GM21367 (cell line): ENCODE measurements at regions not wholly inside any gene's neighbourhood (a gene's known extent, or its start where the extent isn't known, plus 50 kb on each side); places are given as distances from the start of the nearest gene placed in this dataset.
"Not testable (repeated sequence)": the region's sequence is repeated elsewhere in the genome, so short reads cannot be mapped to it uniquely, and the experiment has no call there.

ENCODE experiments used
- ATAC-seq: cut with Tn5 transposase; IDR thresholded peaks from one replicate; pipeline ENCODE4 v1.9.1; 2021; ENCODE audit not compliant: unreplicated experiment

DNA sequence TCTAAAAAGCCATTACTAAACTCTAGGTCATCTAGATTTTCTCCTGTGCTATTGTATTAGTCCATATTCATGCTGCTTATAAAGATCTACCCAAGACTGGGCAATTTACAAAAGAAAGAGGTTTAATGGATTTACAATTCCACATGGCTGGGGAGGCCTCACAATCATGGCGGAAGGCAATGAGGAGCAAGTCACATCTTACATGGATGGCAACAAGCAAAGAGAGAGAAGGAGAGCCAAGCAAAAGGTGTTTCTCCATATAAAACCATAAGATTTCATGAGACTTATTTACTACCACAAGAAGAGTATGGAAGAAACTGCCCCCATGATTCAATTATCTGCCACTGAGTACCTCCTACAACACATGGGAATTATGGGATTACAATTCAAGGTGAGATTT is 69.6 kb upstream of the CCDC6 start:
- ATAC-seq = not testable (repeated sequence)

DNA sequence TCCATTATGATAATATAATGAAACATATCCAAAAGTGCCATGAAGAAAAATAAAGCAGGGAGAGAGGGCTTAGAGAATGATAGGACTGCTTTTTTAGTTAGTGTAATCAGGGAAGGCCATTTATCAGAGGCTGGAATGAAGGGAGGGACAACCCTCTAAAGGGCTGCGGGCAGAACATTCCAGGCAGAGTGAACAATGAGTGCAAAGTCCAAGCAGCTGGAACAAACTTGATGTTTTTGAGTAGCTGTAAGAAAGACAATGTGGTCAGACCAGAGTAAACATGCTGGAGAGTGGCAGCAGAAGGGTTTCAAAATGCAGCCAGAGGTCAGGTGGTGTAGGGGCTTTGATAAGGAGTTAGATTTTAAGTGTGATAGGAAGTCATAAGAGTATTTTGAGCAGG is 65.6 kb upstream of the CCDC6 start:
- no peak for ATAC-seq

DNA sequence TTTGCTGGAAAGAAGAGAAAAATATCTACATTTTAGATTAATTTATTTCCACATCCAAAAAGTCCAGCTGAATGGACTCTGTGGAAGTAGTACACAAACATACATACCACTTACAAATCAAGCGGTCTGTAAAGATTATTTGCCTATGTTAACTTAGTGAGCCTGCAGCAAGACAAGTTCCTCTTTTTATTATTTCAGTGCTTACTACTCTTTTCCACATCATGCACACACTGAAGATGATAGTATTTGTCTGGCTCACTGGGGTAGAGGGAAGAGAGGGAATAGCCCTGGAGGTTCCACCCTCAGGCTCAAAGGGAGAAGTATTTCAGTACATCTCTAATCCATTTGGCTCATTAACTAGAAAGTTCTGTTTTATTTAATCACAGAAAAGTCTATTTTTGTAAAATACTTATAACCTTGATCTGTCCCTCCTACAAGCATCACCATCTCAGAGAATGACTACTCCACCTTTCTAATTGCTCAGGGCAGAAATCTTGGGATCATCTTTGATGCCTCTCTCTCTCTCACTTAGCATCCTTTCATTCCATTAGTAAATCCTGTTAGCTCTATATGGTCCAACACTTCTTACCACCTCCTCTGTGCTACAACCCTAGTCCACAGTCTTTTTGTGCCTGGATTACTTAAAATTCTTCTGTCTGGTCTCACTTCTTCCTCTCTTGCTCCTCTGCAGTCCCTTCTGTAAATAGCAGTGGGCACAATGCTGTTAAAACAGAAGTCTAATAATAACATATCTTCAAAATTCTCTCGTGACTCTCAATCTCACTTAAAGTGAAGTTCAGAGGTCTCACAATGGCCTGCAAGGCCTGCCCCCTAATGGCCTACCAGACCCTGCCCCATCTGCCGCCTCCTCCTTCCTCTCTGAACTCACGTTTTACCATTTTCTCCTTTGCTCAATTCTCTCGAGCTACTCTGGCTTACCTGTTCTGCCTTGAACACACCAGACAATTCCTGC is 64.3 kb upstream of the CCDC6 start:
- ATAC-seq = peak; percentile 65

DNA sequence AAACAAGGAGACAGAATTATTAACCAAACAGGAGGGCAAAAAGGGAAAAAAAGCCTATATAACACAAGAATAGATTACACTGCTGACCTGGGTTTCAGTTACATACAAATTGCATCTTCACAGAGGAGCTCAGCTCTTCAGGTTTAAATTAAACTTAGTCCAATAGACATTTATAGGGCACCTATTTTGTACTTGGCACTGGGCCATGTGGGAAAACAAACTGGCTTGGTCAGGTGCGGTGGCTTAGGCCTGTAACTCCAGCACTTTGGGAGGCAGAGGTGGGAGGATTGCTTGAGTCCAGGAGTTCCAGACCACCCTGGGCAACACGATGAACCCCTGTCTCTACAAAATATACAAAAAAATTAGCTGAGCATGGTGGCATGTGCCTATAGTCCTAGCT is 62.3 kb upstream of the CCDC6 start:
- ATAC-seq = no peak

DNA sequence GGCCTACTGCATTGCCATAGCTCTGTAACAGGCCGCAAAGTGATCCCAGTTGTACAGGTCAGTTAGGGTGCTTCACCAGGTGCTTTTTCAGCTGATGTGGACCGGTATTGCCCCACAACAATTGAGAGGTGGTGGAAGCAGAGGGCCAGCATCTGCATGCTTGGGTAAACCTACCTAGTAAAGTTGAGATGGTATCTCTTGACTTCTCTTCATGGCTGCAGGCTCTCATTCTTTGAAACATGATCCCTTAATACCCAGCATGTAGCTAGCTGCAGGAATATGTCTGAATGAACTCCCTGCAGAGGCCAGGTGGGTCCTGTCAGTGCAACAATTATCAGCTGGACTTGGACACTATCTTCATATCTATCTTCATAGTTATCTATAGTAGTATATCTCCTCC is 60.7 kb upstream of the CCDC6 start:
- no peak for ATAC-seq

DNA sequence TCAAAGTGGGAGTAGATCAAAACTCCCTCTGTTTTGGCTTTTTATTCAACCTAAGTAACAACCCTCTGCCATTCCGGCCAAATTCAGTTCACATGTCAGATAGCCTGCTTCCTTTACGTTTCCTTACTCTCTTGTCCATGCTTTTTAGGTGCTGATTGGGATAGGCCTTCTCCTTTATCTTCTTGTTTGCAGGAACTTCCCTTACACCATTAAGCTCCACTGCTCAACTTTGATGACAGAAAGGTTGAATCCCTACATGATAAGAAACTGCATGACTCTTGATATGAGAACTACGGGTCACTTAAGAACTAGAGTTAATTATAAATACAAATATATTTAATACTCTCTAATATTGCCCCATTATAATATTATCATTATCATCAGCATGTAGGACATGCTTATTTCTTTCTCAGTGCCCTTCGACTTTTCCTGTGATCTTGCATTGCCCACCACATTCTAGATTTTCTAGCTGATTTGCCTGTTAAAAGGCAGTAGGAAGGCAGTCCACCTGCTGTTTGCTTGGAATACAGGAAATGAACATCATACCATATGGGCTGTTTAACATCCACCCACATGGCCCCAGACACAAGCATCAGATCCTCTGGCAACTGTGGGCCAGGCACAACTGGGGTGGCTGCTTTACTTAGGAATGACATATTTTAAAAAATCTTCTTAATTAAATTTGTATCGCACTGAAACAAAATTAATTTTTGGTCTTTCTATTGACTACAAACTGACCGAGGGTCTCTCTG is 59.7 kb upstream of the CCDC6 start:
- ATAC-seq = no peak

DNA sequence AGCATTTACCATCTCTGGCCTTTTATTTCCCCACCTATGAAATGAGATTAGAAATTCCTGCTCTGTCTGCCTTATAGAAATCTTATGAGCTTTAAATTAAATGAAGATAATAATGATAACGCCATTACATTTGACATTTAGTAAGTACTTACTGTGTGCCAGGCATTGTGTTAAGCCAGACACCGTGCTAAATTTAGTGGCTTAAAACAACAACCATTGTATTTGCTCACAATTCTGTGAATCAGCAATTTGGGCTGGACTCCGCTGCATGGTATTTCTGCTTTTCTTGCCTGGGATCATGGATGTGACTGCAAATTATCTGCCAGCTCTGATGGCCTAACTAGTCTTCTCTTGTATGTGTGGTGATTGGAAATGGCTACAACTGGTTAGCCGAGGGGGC is 56.4 kb upstream of the CCDC6 start:
- ATAC-seq = no peak

DNA sequence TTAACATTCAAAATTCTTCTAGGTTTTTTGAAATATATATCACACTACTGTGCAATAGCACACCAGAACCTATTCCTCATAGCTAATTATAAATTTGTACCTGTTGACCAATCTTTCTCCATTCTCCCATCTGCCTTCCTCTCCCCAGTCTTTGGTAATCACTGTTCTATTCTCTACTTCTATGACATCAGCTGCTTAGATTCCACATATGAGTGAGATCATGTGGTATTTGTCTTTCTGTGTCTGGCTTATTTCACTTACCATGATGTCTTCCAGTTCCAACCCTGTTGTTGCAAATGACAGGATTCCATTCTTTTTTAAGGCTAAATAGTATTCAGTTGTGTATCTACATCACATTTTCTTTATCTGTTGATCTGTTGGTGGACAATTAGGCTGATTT is 54.4 kb upstream of the CCDC6 start:
- ATAC-seq = no peak

DNA sequence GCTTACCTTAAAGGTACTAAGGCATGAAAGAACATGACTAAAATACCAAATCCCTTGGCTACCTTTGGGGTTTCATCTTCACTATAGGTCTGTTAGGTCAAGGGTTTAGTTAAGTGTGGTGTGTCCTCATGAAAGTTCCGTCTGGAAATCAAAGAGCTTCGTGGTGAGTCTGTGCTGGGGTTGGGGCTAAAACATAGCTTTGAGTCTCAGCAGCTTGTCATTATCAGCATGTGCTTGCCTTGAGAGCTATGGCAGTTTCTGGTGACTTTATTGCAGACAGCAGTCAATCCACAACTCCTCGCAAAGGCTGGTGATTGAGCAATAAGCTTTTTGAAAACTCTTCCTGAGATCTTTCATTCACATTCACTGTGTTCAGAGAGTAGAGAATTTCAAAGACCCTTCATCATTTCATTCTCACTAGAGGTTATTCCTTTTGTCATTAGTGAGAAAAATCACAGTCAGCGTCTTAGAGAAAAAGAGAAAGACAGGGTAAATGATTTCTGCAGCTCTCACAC is 53.2 kb upstream of the CCDC6 start:
- ATAC-seq = no peak

DNA sequence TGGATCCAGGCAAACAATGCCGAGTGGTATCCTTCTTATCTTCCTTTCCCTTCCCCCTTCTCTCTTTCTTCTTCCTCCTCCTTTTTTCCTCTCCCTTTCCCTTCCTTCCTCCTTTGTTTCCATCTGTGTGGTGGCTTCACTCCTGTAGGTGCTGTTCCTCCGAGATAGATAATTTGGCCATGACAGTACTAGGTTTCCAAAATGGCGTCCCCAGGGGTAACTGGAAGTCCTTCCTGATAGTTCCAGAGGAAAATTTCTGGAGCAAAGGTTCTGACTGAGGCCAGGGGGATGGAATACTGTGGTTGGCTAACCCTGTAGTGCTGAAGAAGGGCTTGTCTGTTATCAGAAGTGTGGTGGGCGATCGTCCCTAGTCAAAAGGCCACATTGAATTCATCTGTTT is 52.5 kb upstream of the CCDC6 start:
- no peak for ATAC-seq

DNA sequence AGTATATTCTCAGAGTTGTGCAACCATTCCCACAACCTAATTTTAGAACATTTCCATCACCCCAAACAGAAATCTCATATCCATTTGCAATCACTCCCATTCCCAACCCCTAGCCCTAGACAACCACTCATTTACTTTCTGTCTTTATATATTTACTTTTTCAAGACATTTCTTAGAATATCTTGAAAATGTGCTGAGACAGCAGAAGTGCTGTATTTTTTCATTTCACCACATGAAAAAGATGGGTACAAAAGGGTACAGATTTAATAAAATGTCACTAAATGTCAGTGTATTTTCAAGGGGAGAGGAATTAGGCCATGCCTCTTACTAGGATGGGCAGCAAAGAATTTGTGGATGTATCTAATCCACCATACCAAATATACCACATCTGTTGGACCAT is 51.6 kb upstream of the CCDC6 start:
- no peak for ATAC-seq
